ENCODE measurements at regions not wholly inside any gene's neighbourhood (a gene's known extent, or its start where the extent isn't known, plus 50 kb on each side); places are given as distances from the start of the nearest gene placed in this dataset.

GRCh38 chr14:56057071-56057741 lies 61.0 kb upstream of the PELI2 start:
- TF ChIP-seq SUZ12 (IDR thresholded peaks at IDR 0.05) (no peak), PKNOX1 (IDR thresholded peaks at IDR 0.05) (no peak), HDGF (IDR thresholded peaks at IDR 0.05; ENCODE audit: borderline replicate concordance) (no peak), CTBP1 (IDR thresholded peaks at IDR 0.05; ENCODE audit: borderline replicate concordance) (no peak), LEF1 (IDR thresholded peaks at IDR 0.05; ENCODE audit: borderline replicate concordance) (no peak), BHLHE40 (IDR thresholded peaks at IDR 0.05; ENCODE audit: borderline replicate concordance) (no peak), FOXM1 (IDR thresholded peaks at IDR 0.05; ENCODE audit: borderline replicate concordance) (no peak), SP1 (IDR thresholded peaks at IDR 0.05) (no peak), ELF4 (IDR thresholded peaks at IDR 0.05) (no peak), FOXA1 (IDR thresholded peaks at IDR 0.05) (no peak), L3MBTL2 (conservative IDR thresholded peaks at IDR 0.05) (no peak)

Measured in HEK293T (cell line).